ENCODE measurements at regions not wholly inside any gene's neighbourhood (a gene's known extent, or its start where the extent isn't known, plus 50 kb on each side); places are given as distances from the start of the nearest gene placed in this dataset.

DNA sequence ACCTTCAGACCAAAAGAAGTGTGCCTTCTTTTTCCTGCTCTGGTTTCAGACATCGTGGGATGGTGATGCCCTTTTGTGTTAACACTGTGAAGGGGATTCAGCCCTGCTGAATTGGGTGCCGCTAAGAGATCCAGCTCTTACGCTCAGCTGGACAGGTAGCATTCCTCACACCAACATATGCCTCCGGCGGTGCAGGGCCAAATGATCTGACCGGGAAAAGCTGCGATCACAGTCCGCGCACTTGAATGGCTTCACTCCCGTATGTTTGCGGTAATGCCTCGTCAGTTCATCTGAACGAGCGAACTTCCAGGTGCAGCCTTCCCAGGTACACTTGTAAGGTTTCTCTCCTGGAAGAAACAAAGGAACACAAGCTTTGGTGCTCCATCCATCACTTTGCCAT is 438.9 kb downstream of the KLF12 start:
- Histone ChIP-seq H3K36me3 (ENCODE audit: insufficient read depth, low read length) (peaks cover 24% of the 10 kb centered on the region), H3K9me3 (ENCODE audit: low read length) (no peaks in the 10 kb centered on the region), H3K4me1 (ENCODE audit: insufficient read depth, low read length) (no peaks in the 10 kb centered on the region), H3K27me3 (ENCODE audit: control insufficient read depth in 1 of 2, insufficient read depth in 2 of 2, low read length in 2 of 2) (no peaks in the 10 kb centered on the region), H3K27ac (ENCODE audit: low read depth, low read length) (no peak overlapping the region), H3K9ac (ENCODE audit: low read length) (no peak overlapping the region), H3K4me3 (ENCODE audit: low read depth in 1 of 2, low read length in 2 of 2) (no peak overlapping the region)

DNA sequence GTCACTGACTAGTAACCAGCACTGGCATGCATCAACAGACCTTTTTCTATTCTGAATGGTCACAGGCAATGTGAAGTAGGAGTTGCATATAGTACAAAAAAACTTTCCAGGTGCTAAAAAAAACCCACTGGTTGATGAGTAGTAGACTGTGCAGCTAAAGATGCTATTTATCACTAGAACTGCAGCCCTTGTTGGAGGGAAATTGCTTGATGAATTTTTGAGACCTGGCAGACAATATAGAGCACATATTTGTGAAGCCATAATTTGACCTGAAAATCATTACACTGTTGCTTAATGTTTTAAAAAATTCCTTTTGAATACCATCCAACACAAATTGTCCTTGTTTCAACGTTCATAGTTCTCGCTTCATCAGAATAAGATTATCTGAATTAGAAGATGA is 441.0 kb downstream of the KLF12 start:
- Histone ChIP-seq H3K27ac (ENCODE audit: low read depth, low read length) (no peak overlapping the region), H3K36me3 (ENCODE audit: insufficient read depth, low read length) (peaks cover 24% of the 10 kb centered on the region), H3K9ac (ENCODE audit: low read length) (no peak overlapping the region), H3K9me3 (ENCODE audit: low read length) (no peaks in the 10 kb centered on the region), H3K27me3 (ENCODE audit: control insufficient read depth in 1 of 2, insufficient read depth in 2 of 2, low read length in 2 of 2) (no peaks in the 10 kb centered on the region), H3K4me1 (ENCODE audit: insufficient read depth, low read length) (no peaks in the 10 kb centered on the region), H3K4me3 (ENCODE audit: low read depth in 1 of 2, low read length in 2 of 2) (no peak overlapping the region)

DNA sequence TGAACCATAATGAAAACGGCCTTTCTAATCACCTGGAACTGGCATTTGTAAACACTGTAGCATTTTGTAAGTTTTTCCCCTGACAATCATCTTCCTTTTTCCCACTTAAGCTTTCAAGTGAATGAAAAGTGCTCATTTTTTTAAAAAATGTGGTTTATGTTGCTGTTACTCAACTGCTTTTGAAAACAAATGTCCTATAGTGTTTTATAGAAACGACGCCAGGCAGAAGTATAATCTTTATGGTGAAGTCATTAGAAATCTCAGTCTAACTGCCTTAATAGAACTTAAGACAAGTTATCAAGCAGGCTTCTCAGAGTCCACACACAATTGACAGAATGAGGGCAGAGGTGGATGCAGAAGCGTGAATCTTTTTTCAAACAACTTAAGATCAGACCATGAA is 442.3 kb downstream of the KLF12 start:
- H3K9me3 ChIP-seq (ENCODE audit: low read length): no peaks in the 10 kb centered on the region
- H3K27me3 ChIP-seq (ENCODE audit: control insufficient read depth in 1 of 2, insufficient read depth in 2 of 2, low read length in 2 of 2): no peaks in the 10 kb centered on the region
- H3K9ac ChIP-seq (ENCODE audit: low read length): no peak overlapping the region
- no peaks in the 10 kb centered on the region for H3K4me1 ChIP-seq (ENCODE audit: insufficient read depth, low read length)
- H3K36me3 ChIP-seq (ENCODE audit: insufficient read depth, low read length): peaks cover 24% of the 10 kb centered on the region
- H3K27ac ChIP-seq (ENCODE audit: low read depth, low read length): no peak overlapping the region
- H3K4me3 ChIP-seq (ENCODE audit: low read depth in 1 of 2, low read length in 2 of 2): no peak overlapping the region

DNA sequence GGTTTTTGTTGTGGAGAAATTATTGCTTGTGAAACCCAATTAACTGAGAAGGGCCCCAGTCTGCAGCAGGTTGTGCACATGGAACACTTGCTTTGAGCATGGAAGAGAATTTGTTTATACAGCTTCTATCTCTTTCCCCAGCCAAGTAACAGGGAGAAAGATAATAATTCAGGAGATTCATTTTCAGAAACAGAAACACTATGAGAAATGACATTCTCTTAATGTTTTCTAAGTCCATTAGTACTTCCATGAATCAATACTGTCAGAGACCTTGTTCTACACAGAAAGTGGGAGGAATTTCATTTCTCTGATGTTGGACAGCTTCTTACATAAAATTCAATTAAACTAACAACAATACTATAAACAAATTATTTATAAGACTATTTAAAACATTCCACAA is 446.3 kb downstream of the KLF12 start:
- H3K27me3 ChIP-seq (ENCODE audit: control insufficient read depth in 1 of 2, insufficient read depth in 2 of 2, low read length in 2 of 2): no peaks in the 10 kb centered on the region
- no peaks in the 10 kb centered on the region for H3K9me3 ChIP-seq (ENCODE audit: low read length)
- H3K27ac ChIP-seq (ENCODE audit: low read depth, low read length): no peak overlapping the region
- H3K9ac ChIP-seq (ENCODE audit: low read length): no peak overlapping the region
- H3K4me3 ChIP-seq (ENCODE audit: low read depth in 1 of 2, low read length in 2 of 2): no peak overlapping the region
- H3K36me3 ChIP-seq (ENCODE audit: insufficient read depth, low read length): no peaks in the 10 kb centered on the region
- H3K4me1 ChIP-seq (ENCODE audit: insufficient read depth, low read length): no peaks in the 10 kb centered on the region

DNA sequence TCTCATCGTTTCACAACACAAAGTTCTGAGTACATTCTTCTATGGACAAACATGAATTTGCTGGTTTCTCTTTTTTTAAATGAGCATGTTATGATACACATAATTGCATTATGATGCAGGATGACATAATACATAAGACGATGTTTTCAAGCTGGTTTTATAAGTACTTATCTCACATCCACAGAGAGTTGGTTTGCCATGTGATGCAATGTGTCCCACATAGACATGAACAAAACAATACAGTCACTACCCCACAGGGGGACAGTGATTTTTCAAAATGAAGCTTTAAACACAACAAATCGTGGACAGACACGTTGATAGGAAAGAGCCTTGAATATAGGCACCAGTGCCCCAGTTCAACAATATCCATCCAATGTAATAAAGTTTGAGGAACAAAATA is 447.1 kb downstream of the KLF12 start:
- Histone ChIP-seq H3K27me3 (ENCODE audit: control insufficient read depth in 1 of 2, insufficient read depth in 2 of 2, low read length in 2 of 2) (no peaks in the 10 kb centered on the region), H3K27ac (ENCODE audit: low read depth, low read length) (no peak overlapping the region), H3K9me3 (ENCODE audit: low read length) (no peaks in the 10 kb centered on the region), H3K36me3 (ENCODE audit: insufficient read depth, low read length) (no peaks in the 10 kb centered on the region), H3K4me3 (ENCODE audit: low read depth in 1 of 2, low read length in 2 of 2) (no peak overlapping the region), H3K9ac (ENCODE audit: low read length) (no peak overlapping the region), H3K4me1 (ENCODE audit: insufficient read depth, low read length) (no peaks in the 10 kb centered on the region)

DNA sequence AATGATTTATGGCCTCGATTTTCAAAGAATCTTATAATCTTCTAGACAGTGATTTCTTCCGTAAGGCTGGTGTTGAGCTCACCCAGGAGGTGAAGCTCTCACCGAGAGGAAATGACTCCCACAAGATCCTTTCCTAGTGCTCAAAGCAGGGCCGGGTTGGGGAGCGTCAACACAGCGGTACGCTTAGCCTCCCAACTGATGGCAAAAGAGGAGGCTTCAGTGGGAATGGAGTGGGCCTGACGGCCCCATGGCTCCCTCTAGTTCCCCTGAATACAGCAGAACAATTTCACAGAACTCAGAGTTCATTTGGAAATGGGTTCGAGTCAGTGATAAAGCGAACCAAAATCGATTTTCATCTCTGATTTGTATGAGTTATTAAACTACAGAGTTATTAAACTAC is 449.5 kb downstream of the KLF12 start:
- H3K36me3 ChIP-seq (ENCODE audit: insufficient read depth, low read length): no peaks in the 10 kb centered on the region
- H3K4me3 ChIP-seq (ENCODE audit: low read depth in 1 of 2, low read length in 2 of 2): no peak overlapping the region
- no peaks in the 10 kb centered on the region for H3K27me3 ChIP-seq (ENCODE audit: control insufficient read depth in 1 of 2, insufficient read depth in 2 of 2, low read length in 2 of 2)
- H3K4me1 ChIP-seq (ENCODE audit: insufficient read depth, low read length): no peaks in the 10 kb centered on the region
- no peak overlapping the region for H3K27ac ChIP-seq (ENCODE audit: low read depth, low read length)
- no peak overlapping the region for H3K9ac ChIP-seq (ENCODE audit: low read length)
- no peaks in the 10 kb centered on the region for H3K9me3 ChIP-seq (ENCODE audit: low read length)

DNA sequence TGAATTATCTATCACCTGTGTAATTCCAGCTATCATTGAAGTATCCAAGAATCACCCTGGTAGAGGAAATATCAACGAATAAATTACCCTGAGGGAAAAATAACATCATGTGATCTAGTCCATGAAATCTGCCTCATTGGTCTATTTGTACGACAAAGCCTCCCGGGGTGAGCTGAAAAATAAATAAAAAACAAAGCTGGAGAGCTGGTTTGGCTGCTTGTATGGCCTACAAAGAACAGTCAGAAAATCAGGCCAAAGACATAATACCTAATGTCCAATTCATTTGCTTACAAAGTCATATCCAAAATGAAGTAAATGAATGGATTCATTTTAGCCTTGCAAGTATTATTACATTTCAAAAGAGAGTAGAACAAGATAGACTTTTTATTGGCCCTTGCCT is 449.9 kb downstream of the KLF12 start:
- Histone ChIP-seq H3K4me3 (ENCODE audit: low read depth in 1 of 2, low read length in 2 of 2) (no peak overlapping the region), H3K9me3 (ENCODE audit: low read length) (no peaks in the 10 kb centered on the region), H3K27me3 (ENCODE audit: control insufficient read depth in 1 of 2, insufficient read depth in 2 of 2, low read length in 2 of 2) (no peaks in the 10 kb centered on the region), H3K4me1 (ENCODE audit: insufficient read depth, low read length) (no peaks in the 10 kb centered on the region), H3K27ac (ENCODE audit: low read depth, low read length) (no peak overlapping the region), H3K36me3 (ENCODE audit: insufficient read depth, low read length) (no peaks in the 10 kb centered on the region), H3K9ac (ENCODE audit: low read length) (no peak overlapping the region)

DNA sequence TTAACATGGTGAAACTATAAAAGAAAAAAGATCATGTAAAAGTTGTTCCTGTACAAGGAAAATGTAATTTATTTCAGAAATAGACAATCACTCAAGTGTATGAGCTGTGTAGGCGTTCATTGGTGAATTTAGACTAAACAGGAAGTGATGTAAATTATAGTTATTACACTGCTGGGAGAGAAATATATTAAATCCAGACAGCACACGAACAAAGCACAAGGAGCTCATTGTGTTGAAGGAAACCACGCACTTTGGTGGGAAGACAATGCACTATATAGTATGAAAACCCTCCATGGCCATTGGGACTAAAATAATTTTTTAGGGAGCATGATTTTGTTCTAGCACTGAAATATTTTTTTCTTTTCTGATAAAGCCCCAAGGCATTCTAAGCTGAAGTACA is 450.5 kb downstream of the KLF12 start:
- H3K4me3 ChIP-seq (ENCODE audit: low read depth in 1 of 2, low read length in 2 of 2): no peak overlapping the region
- no peaks in the 10 kb centered on the region for H3K27me3 ChIP-seq (ENCODE audit: control insufficient read depth in 1 of 2, insufficient read depth in 2 of 2, low read length in 2 of 2)
- H3K27ac ChIP-seq (ENCODE audit: low read depth, low read length): no peak overlapping the region
- H3K4me1 ChIP-seq (ENCODE audit: insufficient read depth, low read length): no peaks in the 10 kb centered on the region
- no peak overlapping the region for H3K9ac ChIP-seq (ENCODE audit: low read length)
- no peaks in the 10 kb centered on the region for H3K36me3 ChIP-seq (ENCODE audit: insufficient read depth, low read length)
- H3K9me3 ChIP-seq (ENCODE audit: low read length): no peaks in the 10 kb centered on the region

DNA sequence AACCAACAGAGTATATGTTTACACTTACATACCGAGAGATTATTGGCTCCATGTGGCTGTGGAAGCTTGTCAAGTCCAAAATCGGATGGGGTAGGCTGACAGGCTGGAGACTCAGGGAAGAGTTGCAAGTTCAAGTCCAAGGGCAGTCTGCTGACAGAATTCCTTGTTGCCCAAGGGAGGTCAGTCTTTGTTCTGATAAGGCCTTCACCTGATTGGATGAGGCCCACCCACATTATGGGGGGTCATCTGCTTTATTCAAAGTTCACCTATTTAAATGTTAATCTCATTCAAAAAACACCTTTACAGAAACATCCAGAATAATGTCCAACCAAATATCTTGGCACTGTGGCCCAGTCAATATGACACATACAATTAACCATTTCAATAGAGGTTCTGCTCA is 452.4 kb downstream of the KLF12 start:
- H3K4me3 ChIP-seq (ENCODE audit: low read depth in 1 of 2, low read length in 2 of 2): no peak overlapping the region
- H3K9ac ChIP-seq (ENCODE audit: low read length): no peak overlapping the region
- H3K27me3 ChIP-seq (ENCODE audit: control insufficient read depth in 1 of 2, insufficient read depth in 2 of 2, low read length in 2 of 2): no peaks in the 10 kb centered on the region

DNA sequence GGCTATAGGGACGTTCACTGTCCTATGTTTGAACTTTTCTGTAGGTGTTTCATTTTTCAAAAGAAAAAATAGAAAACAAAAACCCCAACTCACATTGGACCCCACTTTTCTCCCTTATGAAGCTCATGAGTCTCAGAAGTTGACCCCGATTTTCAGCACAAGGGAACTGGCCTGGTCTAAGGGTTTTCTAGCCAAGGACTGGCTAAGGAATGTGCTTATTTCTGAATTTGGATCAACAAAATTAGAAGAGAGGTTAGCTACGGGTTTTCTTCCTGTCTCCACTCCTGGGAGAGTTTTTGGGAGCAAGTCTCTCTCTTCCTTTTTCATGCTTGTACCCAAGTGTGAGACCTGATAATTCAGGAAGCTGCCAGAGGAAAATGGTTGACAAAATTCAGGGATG is 453.2 kb downstream of the KLF12 start:
- H3K36me3 ChIP-seq (ENCODE audit: insufficient read depth, low read length): no peaks in the 10 kb centered on the region
- no peaks in the 10 kb centered on the region for H3K4me1 ChIP-seq (ENCODE audit: insufficient read depth, low read length)
- H3K4me3 ChIP-seq (ENCODE audit: low read depth in 1 of 2, low read length in 2 of 2): no peak overlapping the region
- no peaks in the 10 kb centered on the region for H3K9me3 ChIP-seq (ENCODE audit: low read length)
- H3K27ac ChIP-seq (ENCODE audit: low read depth, low read length): no peak overlapping the region
- no peaks in the 10 kb centered on the region for H3K27me3 ChIP-seq (ENCODE audit: control insufficient read depth in 1 of 2, insufficient read depth in 2 of 2, low read length in 2 of 2)
- H3K9ac ChIP-seq (ENCODE audit: low read length): no peak overlapping the region

More for the DNA sequence above, 452.4 kb downstream of the KLF12 start:
- Histone ChIP-seq H3K36me3 (ENCODE audit: insufficient read depth, low read length) (no peaks in the 10 kb centered on the region), H3K4me1 (ENCODE audit: insufficient read depth, low read length) (no peaks in the 10 kb centered on the region), H3K9me3 (ENCODE audit: low read length) (no peaks in the 10 kb centered on the region), H3K27ac (ENCODE audit: low read depth, low read length) (no peak overlapping the region)

DNA sequence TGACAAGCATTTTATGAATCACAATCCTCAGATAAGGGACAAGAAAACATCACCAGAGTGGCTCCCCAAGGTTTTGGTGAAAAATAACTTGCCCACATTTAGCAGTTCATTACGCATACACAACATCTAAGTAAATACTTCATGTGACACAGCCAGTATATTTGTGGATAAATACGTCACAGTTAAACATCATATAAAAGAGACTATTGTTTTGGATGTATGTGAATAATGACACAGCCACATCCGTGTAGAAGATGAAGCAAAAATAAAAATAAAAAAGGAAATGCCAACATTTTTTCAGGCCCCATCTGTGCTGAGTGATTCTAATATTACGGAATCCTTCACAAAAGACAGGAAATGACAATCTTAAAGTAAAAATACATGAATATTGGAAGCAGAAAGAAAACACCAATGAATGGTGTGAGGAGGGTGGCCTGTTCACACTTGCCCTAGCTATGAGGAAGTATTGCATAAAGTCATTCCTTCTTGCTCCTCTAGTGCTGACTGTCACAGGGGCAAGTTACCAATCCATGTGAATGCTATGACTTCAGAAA is 457.1 kb downstream of the KLF12 start:
- Histone ChIP-seq H3K9ac (ENCODE audit: low read length) (no peak overlapping the region), H3K4me1 (ENCODE audit: insufficient read depth, low read length) (no peaks in the 10 kb centered on the region), H3K9me3 (ENCODE audit: low read length) (no peaks in the 10 kb centered on the region), H3K36me3 (ENCODE audit: insufficient read depth, low read length) (no peaks in the 10 kb centered on the region), H3K4me3 (ENCODE audit: low read depth in 1 of 2, low read length in 2 of 2) (no peak overlapping the region), H3K27me3 (ENCODE audit: control insufficient read depth in 1 of 2, insufficient read depth in 2 of 2, low read length in 2 of 2) (no peaks in the 10 kb centered on the region), H3K27ac (ENCODE audit: low read depth, low read length) (no peak overlapping the region)

DNA sequence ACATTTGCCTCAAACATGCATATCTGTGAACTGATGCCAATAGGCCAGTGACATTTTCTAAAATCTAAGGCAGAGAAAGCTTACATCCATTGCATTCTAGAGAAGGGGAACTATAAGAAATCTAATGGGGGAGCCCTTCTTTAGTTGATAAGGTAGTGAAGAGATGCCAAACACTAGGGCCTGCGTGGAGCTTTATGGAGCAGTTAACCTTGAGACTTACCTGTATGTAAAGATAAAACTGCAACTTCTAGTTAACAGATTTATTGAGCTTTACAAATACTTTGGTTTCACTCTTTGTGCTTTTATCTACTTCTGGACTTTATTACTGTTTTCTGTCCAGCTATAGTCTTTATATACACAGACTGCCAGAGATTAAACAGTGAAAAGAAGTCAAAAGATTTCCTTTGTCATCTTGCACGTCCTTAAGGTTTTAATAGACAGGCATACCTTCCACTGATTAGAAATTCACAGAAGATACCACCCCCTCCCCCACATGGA is 457.6 kb downstream of the KLF12 start:
- Histone ChIP-seq H3K27ac (ENCODE audit: low read depth, low read length) (no peak overlapping the region), H3K9me3 (ENCODE audit: low read length) (no peaks in the 10 kb centered on the region), H3K36me3 (ENCODE audit: insufficient read depth, low read length) (no peaks in the 10 kb centered on the region), H3K9ac (ENCODE audit: low read length) (no peak overlapping the region), H3K4me3 (ENCODE audit: low read depth in 1 of 2, low read length in 2 of 2) (no peak overlapping the region), H3K27me3 (ENCODE audit: control insufficient read depth in 1 of 2, insufficient read depth in 2 of 2, low read length in 2 of 2) (no peaks in the 10 kb centered on the region), H3K4me1 (ENCODE audit: insufficient read depth, low read length) (no peaks in the 10 kb centered on the region)

Data from muscle layer of colon (tissue), 2 donors.